Stimulated activated CD4-positive, alpha-beta T cell treated with anti-CD3 and anti-CD28 coated beads, Interleukin-1b, Interleukin-23, amount 100 ng/mL, for 4 hours (primary cell): ENCODE measurements at regions not wholly inside any gene's neighbourhood (a gene's known extent, or its start where the extent isn't known, plus 50 kb on each side); places are given as distances from the start of the nearest gene placed in this dataset.
"Not testable (repeated sequence)": the region's sequence is repeated elsewhere in the genome, so short reads cannot be mapped to it uniquely, and the experiment has no call there.

Source experiments
- DNase-seq, 2 donors: peaks; one replicate each; pipeline ENCODE4 v3.0.0-alpha.2; 2020; ENCODE audit warnings: low read depth in 2 of 2

GRCh38 chr17:83190601-83191387, 111.4 kb downstream of the METRNL start:
- no peak for DNase-seq

- DNase-seq = no peak
Observed at GRCh38 chr17:83191388-83192160, 112.2 kb downstream of the METRNL start.

GRCh38 chr17:83192161-83192788, 112.9 kb downstream of the METRNL start:
- DNase-seq = no peak

GRCh38 chr17:83192789-83193335, 113.5 kb downstream of the METRNL start:
- not testable (repeated sequence) for DNase-seq

GRCh38 chr17:83193336-83194185, 114.2 kb downstream of the METRNL start:
- DNase-seq = no peak

- no peak for DNase-seq
Observed at GRCh38 chr17:83194186-83194561, 114.8 kb downstream of the METRNL start.

GRCh38 chr17:83194761-83195329, 115.4 kb downstream of the METRNL start:
- no peak for DNase-seq

GRCh38 chr17:83195330-83196023, 116.1 kb downstream of the METRNL start:
- no peak for DNase-seq

GRCh38 chr17:83196024-83196365, 116.6 kb downstream of the METRNL start:
- DNase-seq = no peak

- DNase-seq = no peak
Observed at GRCh38 chr17:83196366-83196765, 117.0 kb downstream of the METRNL start.

- DNase-seq = no peak
Observed at GRCh38 chr17:83196973-83197880, 117.8 kb downstream of the METRNL start.

- no peak for DNase-seq
Observed at GRCh38 chr17:83198366-83199341, 119.2 kb downstream of the METRNL start.

- DNase-seq = peak in 1 of 2 donors; percentile 35
Observed at GRCh38 chr17:83199500-83200201, 120.2 kb downstream of the METRNL start.

GRCh38 chr17:83200231-83200699, 120.9 kb downstream of the METRNL start:
- no peak for DNase-seq

GRCh38 chr17:83200751-83201150, 121.3 kb downstream of the METRNL start:
- no peak for DNase-seq

- DNase-seq = no peak
Observed at GRCh38 chr17:83201206-83202001, 122.0 kb downstream of the METRNL start.
